Right lung (tissue), 2 donors: ENCODE measurements at regions not wholly inside any gene's neighbourhood (a gene's known extent, or its start where the extent isn't known, plus 50 kb on each side); places are given as distances from the start of the nearest gene placed in this dataset.

ENCODE experiments used
- DNase-seq, 2 donors: peaks; one replicate each; pipeline ENCODE4 v3.0.0-alpha.2; 2013

DNA sequence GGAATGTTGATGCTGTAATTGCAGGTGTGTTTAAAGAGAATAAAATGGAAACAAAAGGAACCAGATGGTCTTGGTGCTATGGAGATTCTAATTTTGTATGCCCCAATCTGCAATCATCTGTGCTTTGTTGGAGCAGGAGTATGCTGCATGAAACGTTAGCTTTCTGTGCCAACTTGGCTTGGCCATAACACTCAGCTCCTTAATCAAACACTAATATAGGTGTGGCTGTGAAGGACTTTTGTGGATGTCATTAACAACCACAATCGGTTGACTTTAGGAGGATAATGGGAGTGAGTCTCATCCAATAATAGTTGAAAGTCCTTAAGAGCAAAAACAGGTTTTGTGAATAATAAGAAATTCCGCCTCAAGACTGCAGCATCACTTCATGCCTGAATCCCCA lies 399.2 kb downstream of the NLGN4X start:
- DNase-seq, result no peak

DNA sequence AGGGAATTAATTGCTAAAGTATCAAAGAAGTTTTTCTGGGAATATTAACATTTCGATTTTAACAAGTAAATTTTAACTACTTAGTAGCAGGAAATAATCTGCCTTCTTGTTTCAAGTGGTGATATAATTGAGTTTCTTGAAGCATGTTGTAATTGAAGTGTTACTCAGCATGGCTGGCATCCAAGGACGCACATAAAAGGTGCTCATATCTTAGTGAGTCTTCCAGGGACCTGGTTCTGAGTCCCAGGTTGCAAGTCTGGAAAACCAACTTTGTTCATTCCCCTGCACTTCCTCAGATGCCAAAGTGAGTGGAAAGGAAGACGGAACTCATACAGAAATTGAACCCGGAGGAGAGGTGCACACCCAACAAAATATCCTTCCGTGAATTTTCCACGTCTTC lies 399.6 kb downstream of the NLGN4X start:
- DNase-seq, result no peak

DNA sequence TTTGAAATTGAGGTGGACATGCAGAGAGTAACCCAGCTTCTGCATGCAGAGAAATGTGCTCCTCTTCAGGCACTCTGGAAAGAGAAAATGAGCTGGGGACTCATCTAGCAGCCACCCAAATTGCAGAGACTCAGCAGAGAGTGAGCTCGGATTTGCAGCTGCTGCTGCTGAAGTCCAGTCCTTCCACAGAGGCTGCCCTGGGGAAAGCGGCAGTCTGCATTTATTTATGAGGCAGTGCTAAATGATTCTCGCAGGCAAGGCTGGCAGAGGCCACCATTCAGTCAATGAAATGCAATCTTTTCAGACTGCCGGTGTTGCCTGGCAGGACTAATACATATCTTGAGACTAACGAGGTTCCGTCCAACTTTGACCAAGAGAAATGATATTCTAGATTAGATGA lies 404.8 kb downstream of the NLGN4X start:
- no peak for DNase-seq

DNA sequence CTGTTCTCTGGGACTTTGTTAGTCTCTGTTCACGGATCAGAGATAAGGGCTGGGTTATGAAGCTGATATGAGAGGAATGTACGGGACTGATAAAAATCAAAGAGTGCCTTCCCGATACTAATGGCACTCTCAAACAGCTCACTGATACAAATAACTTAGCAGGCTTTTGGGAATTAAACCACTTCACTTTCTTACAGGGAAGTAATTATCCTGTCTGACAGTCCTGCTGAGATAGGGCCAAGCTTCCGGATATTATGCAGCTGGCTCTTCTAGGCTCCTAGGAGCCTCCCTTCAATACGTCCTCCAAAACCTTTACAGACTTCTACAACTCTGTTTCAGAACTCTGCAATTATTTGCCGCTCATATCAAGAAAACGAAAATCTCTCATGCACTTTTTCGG lies 418.0 kb downstream of the NLGN4X start:
- no peak for DNase-seq

DNA sequence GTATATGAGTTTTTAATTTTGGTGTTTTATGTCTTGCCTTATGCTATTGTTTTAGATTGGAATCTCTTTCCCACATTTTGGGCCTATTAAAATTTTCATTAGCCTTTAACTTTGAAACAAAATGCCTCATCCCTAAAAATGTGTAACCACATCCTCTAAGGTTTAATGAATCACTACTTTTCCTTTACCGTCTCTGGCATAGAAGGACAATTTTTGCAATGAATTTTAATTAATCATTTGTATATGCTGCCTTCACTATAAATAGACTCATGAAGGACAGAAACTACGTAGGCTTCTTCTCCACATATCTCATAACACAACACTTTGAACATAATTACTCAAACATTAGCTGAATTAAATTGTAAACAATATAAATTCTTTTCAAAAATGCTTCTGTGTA lies 421.5 kb downstream of the NLGN4X start:
- DNase-seq, result no peak

DNA sequence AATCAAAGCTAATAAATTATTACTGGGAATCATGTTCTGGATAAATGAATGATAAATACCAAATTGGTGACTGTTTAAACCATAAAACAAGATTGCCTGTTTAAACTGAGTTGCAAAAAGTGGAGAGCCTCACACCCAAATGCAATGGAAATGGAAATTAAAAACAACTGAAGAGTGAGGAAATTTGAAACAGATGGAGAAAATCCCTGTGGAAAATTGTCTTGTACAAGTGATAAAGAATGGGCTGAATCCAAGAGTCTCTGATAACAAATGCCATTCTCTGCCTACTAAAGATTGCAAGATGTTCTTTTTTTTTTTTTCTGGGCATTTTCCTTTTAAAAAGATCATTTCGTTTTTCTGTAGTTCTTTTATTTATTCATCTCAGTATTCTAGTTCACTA lies 426.3 kb downstream of the NLGN4X start:
- DNase-seq, result no peak

DNA sequence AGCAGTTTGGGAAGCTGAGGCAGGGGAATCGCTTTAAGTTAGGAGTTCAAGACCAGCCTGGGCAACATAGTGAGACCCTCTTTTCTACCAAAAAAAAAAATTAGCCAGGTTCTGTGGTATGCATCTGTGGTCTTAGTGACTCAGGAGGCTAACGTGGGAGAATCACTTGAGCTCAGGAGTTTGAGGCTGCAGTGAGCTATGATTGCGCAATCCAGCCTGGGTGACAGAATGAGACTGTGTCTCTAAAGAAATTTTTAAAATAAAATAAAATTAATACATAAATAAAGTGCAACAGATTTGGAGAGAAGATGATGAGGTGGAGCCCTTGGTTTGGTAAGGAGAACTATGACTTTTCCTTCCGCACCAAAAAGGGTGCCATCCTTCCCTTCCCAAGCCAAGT lies 436.9 kb downstream of the NLGN4X start:
- no peak for DNase-seq

DNA sequence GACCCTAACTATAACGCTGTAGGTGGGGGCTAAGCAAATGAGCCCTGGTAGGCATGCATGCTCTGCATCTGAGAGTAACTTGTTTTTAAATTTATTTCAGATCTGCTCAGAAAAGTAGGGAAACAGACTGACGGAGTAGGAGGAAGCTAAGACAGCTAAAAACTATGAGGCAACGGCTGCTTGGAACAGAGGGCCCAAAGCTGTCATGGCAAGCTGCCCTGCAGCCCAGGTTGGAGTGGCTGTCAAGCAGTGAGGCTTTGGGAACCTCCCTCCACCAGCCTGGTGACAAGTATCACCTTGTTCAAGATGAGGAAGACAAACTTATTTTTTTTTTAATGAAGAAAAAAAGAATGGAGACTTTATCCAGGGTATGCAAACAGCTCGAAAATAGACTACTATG lies 439.8 kb downstream of the NLGN4X start:
- DNase-seq, result no peak

DNA sequence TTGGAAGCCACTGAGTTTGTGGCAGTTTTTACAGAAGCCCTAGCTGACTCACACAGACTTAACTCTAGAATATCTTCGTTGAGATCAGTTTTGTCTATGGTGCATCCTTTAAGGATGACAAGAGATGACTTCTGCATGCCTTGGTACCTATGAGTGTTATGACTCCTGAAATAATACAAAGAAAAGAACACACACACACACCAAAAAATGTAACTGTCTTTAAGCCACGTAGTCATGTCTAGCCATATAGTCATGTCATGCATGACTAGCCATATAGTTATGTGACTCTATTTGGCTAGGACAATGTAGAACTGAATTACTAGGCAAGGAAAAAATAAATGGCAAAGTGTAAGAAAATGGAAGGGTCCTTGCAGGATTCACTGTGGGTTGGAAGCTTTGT lies 447.8 kb downstream of the NLGN4X start:
- DNase-seq, result no peak

DNA sequence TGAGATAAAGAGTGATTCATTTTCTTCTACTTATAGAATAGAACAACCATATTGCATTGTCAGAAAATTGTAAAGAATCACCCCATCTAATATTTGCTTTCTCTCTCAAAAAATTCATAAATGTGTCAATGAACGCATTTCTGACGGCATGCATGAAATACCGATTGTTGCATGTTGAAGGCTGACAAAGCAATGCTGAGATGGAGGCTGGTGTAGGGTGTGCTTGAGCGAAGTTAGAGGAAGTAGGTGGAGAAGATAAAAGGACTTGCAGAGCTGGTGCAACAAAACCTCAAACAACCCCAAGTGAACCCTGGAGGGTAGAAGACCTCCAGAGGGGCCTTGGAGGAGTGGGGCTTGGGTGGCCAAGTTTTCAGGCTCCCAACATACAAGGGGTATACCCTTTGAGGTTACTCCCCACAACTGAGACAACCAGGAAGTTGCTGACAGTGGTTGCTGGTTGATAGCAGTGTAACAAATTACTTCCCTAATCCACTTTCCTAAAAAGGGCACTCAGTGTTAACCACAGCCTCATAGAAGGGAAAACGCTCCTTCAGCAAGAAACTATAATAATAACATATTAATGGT lies 452.7 kb downstream of the NLGN4X start:
- DNase-seq, result no peak

DNA sequence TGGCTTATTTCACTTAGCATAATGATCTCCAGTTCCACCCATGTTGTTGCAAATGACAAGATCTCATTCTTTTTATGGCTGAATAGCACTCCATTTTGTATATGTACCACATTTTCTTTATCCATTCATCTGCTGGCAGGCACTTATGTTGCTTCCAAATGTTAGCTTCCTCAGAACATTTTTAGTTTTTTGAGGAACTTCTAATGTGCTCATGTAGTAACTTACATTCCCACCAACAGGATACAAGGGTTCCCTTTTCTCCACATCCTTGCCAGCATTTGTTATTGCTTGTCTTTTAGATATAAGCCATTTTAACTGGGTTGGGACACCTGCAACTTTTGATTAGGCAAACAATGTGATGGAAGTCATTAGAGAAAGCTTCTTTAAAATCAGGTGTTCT lies 454.2 kb downstream of the NLGN4X start:
- no peak for DNase-seq

DNA sequence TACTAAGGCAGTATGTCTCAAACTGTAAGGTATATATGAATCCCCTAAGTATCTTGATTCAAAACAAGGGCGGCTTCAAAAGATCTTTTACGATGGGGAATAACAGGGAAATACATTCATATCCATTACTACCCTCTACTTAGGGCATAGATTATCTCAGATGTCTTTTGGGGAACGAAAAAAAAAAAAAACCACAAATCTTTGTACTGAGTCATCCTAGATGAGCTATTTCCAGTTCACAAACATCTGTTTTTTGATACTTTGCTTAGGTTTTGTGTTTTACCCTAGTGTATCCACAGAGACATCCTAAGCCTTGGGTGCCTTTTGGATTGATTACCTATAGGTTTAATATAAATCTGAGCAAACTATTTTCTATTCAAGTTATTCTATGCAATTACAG lies 457.2 kb downstream of the NLGN4X start:
- no peak for DNase-seq

DNA sequence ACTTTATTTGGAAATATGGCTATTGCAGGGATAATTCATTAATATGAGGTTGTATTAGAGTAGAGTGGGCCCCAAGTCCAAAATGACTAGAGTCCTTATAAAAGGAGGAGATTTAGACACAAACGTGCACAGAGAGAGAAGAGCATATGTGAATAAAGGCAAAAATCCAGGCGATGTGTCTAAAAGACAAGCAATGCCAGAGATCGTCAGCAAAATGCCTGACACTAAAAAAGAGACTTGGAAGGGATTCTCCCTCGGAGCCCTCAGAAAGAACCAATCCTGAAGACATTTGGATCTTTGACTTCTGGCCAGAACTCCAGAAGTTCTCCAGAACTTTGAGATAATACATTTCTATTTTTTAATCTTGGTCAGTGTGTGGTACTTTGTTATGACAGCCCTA lies 472.1 kb downstream of the NLGN4X start:
- DNase-seq, result no peak

DNA sequence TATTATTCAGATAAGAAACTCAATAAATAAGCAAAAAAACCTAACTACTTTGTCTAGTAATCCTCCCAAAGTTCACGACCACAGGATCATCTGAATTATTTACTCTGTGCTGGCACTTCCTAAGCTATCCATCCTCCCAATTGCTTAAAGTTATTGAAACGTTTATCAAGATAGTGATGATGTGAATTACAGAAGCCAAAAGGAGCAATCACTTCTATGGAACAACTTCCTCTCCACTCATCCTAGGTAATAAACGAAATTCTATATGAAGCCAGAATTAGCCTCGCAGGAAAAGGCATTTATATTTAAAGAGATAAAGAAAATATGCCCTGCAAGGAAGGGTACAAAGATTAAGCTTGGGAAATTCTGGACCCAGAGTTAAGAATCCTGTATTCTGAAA lies 475.4 kb downstream of the NLGN4X start:
- no peak for DNase-seq

DNA sequence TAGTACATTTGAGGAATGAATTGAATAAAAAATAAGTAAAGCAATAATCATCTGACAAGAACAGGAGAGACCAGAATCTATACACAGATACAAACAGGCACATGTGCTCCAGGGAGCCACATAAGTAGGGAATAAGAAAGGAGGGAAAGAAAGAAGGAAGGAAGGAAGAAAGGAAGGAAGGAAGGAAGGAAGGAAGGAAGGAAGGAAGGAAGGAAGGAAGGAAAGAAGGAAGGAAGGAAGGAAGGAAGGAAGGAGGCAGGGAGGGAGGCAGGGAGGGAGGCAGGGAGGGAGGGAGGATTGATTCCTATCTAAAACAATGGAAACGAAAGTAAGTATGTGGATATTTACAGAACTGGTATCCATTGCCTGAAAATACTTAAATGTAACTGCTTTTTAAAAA lies 475.8 kb downstream of the NLGN4X start:
- no peak for DNase-seq

DNA sequence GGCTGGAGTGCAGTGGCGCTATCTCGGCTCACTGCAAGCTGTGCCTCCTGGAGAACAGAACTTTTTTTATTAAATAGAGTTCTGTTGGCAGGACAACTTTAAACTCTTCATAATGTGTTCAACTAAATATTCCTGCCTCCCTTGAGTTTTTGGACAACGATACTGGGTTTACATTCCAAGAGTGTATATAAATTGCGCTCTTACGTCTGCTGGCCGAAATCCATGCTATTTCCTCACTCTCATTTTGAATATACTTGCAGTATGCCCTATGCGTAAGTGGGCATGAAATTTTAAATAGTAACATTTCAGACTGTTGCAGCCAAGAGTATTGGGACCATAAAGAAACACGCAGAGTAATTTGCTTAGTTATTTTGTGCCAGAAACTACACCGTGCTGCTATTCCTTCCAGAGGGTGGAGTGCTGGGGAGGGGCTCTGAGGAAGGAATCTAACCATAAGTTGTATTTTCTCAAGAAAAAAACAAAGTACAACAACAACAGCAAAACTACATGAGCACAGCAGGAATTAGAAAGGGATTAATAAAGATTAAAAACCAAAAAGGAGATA lies 480.0 kb downstream of the NLGN4X start:
- DNase-seq, result peak; percentile 23 to 24

DNA sequence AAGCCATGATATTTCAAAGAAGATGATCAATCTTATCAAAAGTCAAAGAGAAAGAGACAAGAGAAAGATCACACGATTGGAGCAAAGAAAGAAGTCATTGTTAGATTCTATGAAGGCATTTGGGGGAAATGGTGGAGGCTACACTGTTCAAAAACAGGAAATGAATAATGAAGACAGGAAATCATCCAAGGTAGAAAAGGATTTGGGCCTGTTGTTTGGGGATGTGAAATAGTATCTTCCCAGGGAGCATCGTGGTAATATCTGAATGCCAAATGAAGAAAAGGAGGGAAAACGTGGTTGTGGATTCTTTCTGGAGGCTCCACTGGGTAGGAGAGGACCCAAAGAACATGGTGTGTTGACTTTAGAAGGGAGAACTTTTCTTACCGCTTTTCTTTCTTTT lies 482.4 kb downstream of the NLGN4X start:
- DNase-seq, result no peak

DNA sequence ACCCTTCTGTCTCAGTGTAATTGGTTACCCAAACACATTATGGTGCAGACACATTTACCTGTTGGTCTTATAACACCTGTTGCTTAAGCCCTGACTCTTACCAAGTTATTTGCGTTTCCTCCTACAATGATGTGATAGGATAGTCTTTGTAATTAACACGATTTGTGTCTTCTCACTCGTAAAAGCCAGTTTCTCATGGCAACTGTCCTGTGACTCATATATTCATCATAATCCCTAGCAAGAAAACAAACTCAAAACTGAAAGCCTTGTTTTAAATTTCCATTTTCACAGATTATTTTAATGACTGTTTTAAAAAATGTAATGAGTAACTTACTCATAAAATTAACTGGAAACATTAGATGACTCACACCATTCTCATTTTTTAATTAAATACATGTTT lies 495.2 kb downstream of the NLGN4X start:
- no peak for DNase-seq

DNA sequence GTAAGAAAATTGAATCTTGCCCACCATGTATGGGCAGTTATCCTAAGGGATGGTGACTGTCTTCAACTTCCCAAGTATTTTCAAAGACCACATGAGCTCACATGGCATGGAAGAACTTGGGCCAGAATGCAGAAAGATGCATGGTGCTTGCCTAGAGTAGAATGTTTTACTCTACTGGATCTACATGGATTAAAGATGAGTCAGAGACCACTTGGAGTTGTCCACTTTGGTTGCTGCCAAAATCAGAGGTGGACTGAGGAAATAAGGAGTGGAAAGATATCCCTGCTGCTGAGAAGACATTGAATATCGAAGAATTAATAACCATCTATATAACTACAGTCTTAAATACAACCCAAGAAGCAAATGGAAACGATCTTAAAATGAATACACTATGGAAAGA lies 498.1 kb downstream of the NLGN4X start:
- DNase-seq, result no peak

DNA sequence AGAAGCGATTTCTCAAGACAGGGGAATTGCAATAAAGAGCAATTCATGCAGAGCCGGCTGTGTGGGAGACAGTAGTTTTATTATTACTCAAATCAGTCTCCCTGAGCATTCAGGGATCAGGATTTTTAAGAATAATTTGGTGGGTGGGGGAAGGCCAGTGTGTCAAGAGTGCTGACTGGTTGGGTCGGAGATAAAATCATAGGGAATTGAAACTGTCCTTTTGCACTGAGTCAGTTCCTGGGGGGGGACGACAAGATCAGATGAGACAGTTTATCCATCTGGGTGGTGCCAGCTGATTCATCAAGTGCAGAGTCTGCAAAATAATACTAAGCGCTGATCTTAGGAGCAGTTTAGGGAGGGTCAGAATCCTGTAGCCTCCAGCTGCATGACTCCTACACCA lies 502.4 kb downstream of the NLGN4X start:
- no peak for DNase-seq

DNA sequence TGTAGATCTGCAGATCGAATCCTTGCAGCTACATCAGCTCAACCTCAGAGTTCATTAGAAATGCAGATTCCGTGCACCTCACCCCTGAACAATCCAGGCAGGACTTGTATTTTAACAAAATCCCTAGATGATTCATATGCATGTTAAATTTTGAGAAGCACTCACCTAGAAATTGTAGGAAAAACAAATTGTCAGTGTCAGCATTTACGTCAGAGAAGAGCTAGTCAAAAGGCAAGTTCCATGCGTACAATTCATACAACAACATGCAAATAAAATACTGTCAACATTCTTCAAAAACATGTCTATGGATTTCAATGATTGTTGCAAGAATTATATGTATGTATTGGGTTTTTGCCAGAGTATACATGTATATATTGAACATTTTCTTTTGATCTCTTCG lies 504.5 kb downstream of the NLGN4X start:
- no peak for DNase-seq

DNA sequence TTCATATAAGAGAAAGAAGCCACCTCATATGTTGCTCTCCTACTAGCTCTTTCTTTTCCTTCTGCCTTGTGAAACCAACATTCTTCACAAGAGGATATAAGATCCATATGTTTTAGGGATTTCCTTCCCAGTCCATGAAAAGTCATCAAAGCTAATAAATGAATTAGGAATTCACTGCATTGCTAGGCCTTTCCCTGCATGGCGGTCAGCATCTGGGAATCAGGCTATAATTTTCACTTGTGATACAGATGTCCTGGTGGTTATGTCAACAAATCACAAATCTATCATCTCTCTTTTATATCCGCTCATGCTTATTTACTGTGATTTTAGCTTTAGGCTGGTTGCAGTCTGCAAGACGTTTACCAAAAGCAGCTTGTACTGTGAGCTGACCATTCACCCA lies 510.0 kb downstream of the NLGN4X start:
- DNase-seq, result no peak

DNA sequence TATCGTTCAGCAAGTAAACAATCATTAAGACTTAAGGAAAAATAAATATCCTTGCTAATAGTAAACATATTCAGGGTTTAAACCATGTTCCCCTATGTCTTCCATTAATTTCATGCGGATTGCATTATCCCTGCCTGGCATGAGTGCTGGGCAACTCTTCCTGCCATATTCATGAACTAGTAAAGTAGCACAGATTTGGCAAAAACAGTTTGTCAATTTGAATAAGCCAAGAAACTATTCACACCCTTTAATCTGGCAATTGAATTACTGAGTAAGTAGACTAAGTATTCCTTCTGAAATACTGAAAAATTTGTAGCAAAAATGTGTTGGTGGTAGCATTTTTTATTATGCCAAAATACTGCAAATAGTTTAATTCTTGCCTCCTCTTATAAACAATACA lies 512.0 kb downstream of the NLGN4X start:
- no peak for DNase-seq

DNA sequence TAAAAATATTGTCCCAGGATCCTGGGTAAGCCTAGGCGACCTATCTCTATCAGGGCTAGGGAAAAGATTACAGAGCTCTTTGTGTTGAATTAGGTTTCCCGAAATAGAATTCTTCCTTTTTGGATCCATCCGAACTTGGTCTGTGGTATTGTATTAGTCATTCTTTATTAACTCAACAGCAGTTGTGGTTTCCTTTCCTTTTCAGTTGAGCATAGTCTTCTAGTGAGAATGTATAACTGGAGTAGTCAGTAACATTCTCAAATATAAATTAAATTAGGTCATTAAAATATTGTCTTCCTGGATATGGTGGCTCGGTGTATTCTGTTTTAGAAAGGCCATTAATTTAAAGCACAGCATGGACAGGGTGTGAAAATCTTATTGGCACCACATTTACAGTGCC lies 520.4 kb downstream of the NLGN4X start:
- no peak for DNase-seq

DNA sequence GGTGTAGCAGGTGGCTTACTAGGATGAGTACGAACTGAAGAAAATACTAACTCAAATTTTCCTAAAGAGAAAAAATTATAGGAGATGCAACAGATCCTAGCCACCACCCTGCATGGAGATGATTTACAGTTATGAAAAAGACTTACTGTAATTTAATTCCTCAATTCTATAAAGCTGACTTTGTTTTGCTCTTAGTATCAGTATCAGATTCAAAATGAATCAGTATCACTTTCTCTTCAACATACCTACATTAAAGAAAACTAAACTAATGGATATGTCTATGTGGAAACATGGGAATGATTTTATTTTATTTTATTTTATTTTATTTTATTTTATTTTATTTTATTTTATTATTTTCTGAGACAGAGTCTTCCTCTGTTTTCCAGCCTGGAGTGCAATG lies 525.8 kb downstream of the NLGN4X start:
- no peak for DNase-seq
